ENCODE measurements at regions not wholly inside any gene's neighbourhood (a gene's known extent, or its start where the extent isn't known, plus 50 kb on each side); places are given as distances from the start of the nearest gene placed in this dataset.
"Not testable (repeated sequence)": the region's sequence is repeated elsewhere in the genome, so short reads cannot be mapped to it uniquely, and the experiment has no call there.

GRCh38 chr13:78060966-78061365 lies 142.3 kb upstream of the EDNRB start:
- DNase-seq: no peak

- not testable (repeated sequence) for DNase-seq
Measured at GRCh38 chr13:78056865-78057264, 138.2 kb upstream of the EDNRB start.

GRCh38 chr13:78054157-78054556 lies 135.5 kb upstream of the EDNRB start:
- no peak for DNase-seq

- no peak for DNase-seq
Measured at GRCh38 chr13:78047151-78047550, 128.5 kb upstream of the EDNRB start.

- DNase-seq: no peak
Measured at GRCh38 chr13:78046331-78046730, 127.7 kb upstream of the EDNRB start.

GRCh38 chr13:78045916-78046315 lies 127.3 kb upstream of the EDNRB start:
- no peak for DNase-seq

GRCh38 chr13:78041366-78041765 lies 122.7 kb upstream of the EDNRB start:
- not testable (repeated sequence) for DNase-seq

GRCh38 chr13:78040205-78040830 lies 121.7 kb upstream of the EDNRB start:
- no peak for DNase-seq

GRCh38 chr13:78036841-78037240 lies 118.2 kb upstream of the EDNRB start:
- no peak for DNase-seq

- no peak for DNase-seq
Measured at GRCh38 chr13:78035500-78035899, 116.9 kb upstream of the EDNRB start.

- DNase-seq: no peak
Measured at GRCh38 chr13:78033509-78033908, 114.9 kb upstream of the EDNRB start.

GRCh38 chr13:78032132-78032531 lies 113.5 kb upstream of the EDNRB start:
- no peak for DNase-seq

GRCh38 chr13:78030341-78030896 lies 111.8 kb upstream of the EDNRB start:
- DNase-seq: no peak

- DNase-seq: no peak
Measured at GRCh38 chr13:78029901-78030300, 111.3 kb upstream of the EDNRB start.

- DNase-seq: no peak
Measured at GRCh38 chr13:78028960-78029359, 110.3 kb upstream of the EDNRB start.

- DNase-seq: no peak
Measured at GRCh38 chr13:78024996-78025395, 106.4 kb upstream of the EDNRB start.

GRCh38 chr13:78022164-78022877 lies 103.7 kb upstream of the EDNRB start:
- DNase-seq: no peak

- DNase-seq: no peak
Measured at GRCh38 chr13:78020861-78021260, 102.2 kb upstream of the EDNRB start.

GRCh38 chr13:78015782-78016181 lies 97.2 kb upstream of the EDNRB start:
- DNase-seq: no peak

GRCh38 chr13:78012046-78012445 lies 93.4 kb upstream of the EDNRB start:
- DNase-seq: no peak

GRCh38 chr13:78004821-78005220 lies 86.2 kb upstream of the EDNRB start:
- no peak for DNase-seq

GRCh38 chr13:77999746-78000145 lies 81.1 kb upstream of the EDNRB start:
- DNase-seq: no peak

GRCh38 chr13:77994166-77994565 lies 75.5 kb upstream of the EDNRB start:
- no peak for DNase-seq

GRCh38 chr13:77991003-77991402 lies 72.4 kb upstream of the EDNRB start:
- DNase-seq: no peak

- DNase-seq: no peak
Measured at GRCh38 chr13:77989281-77989680, 70.7 kb upstream of the EDNRB start.

All from NCI-H187 treated with DMSO at 0.1 percent for 48 hours (cell line).